ENCODE measurements at regions not wholly inside any gene's neighbourhood (a gene's known extent, or its start where the extent isn't known, plus 50 kb on each side); places are given as distances from the start of the nearest gene placed in this dataset.

DNA sequence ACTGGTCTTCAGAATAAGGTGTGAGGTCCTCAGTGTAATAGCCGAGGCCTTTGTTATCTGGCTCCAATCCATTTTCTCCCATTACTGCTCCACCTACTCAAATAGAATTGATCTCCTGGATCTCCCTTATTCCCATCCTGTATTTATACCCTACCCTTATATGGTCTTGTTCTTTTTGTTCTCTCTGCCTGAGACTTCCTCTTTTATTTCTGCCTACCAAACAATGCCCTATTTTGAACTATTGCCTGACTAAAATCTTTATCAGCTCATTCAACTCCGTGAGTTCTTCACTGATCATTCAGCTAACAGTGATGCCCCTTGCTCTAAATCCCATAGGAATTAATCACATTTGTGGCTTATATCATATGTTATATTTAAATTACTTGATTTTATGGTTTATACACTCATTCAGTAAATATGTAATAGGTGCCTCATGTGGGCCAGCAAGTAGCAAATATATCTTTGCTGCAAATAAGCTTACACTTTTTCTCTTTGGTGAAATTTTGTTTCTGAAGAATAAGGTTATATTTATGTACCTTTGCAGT, 417.5 kb upstream of the MEF2C start:
- no peaks in the 10 kb centered on the region for H3K36me3 ChIP-seq (ENCODE audit: insufficient read depth, low read length)
- no peak overlapping the region for H3K9ac ChIP-seq (ENCODE audit: low read length)
- H3K4me1 ChIP-seq (ENCODE audit: insufficient read depth, low read length): no peaks in the 10 kb centered on the region
- H3K4me3 ChIP-seq (ENCODE audit: low read depth in 1 of 2, low read length in 2 of 2): no peak overlapping the region
- H3K27ac ChIP-seq (ENCODE audit: low read depth, low read length): no peak overlapping the region
- H3K27me3 ChIP-seq (ENCODE audit: control insufficient read depth in 1 of 2, insufficient read depth in 2 of 2, low read length in 2 of 2): no peaks in the 10 kb centered on the region
- H3K9me3 ChIP-seq (ENCODE audit: low read length): no peaks in the 10 kb centered on the region

DNA sequence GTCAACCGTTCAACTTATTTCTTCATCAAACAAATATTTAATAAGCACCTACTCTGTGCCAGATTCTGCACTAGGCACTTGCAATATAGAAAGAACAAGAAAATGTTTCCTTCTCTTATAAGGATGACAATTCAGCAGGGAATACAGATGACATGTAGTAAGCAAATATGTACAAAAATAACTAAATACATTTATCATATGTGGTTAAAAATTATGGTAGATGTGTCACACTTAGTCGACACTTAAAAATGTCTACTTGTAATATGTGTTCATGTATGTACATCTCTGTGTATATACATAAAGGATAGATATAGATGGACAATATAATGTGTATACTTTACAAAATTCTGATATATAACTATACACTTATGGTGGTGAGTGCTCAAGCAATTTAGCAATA, 417.0 kb upstream of the MEF2C start:
- no peaks in the 10 kb centered on the region for H3K27me3 ChIP-seq (ENCODE audit: control insufficient read depth in 1 of 2, insufficient read depth in 2 of 2, low read length in 2 of 2)
- H3K9me3 ChIP-seq (ENCODE audit: low read length): no peaks in the 10 kb centered on the region
- H3K27ac ChIP-seq (ENCODE audit: low read depth, low read length): no peak overlapping the region
- no peaks in the 10 kb centered on the region for H3K36me3 ChIP-seq (ENCODE audit: insufficient read depth, low read length)
- H3K4me3 ChIP-seq (ENCODE audit: low read depth in 1 of 2, low read length in 2 of 2): no peak overlapping the region
- no peaks in the 10 kb centered on the region for H3K4me1 ChIP-seq (ENCODE audit: insufficient read depth, low read length)
- no peak overlapping the region for H3K9ac ChIP-seq (ENCODE audit: low read length)

DNA sequence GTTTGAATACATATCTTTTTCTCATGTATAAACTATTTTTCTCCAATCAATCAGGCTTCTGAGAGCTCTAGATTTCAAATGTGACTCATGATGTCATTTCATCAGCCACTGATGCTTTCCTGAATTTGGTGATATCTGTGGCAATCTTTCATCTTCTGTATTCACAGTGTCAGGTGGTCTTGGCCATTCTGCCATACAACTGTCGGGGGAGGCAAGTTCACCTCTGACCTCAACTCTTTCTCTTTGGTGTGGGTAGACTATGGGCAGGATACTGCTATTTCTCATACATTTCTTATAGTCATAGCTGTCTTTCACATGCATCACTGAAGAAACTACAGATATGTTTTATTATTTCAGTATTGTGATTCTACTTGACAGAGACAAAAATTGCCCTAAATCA, 414.1 kb upstream of the MEF2C start:
- Histone ChIP-seq H3K27ac (ENCODE audit: low read depth, low read length) (no peak overlapping the region), H3K27me3 (ENCODE audit: control insufficient read depth in 1 of 2, insufficient read depth in 2 of 2, low read length in 2 of 2) (no peaks in the 10 kb centered on the region), H3K4me3 (ENCODE audit: low read depth in 1 of 2, low read length in 2 of 2) (no peak overlapping the region), H3K4me1 (ENCODE audit: insufficient read depth, low read length) (no peaks in the 10 kb centered on the region), H3K9me3 (ENCODE audit: low read length) (no peaks in the 10 kb centered on the region), H3K9ac (ENCODE audit: low read length) (no peak overlapping the region), H3K36me3 (ENCODE audit: insufficient read depth, low read length) (no peaks in the 10 kb centered on the region)

DNA sequence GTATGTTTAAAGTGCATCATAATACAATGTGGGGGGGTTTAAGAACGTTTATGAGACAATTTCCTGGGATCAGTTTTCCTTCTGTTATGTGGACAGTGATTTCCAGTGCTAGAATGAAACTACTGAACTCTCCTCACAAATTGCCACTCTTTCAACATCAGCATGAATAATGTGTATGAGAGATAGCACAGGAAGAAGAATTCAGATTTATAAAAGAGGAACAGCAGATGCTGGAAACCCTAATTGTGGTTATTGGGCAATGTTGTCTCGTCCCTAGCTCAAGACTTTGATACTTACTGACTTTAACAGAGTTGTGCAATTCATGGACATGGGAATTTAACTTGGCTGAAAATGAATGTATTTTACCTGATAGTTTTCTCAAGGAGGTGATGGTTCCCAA, 410.8 kb upstream of the MEF2C start:
- no peak overlapping the region for H3K27ac ChIP-seq (ENCODE audit: low read depth, low read length)
- H3K4me3 ChIP-seq (ENCODE audit: low read depth in 1 of 2, low read length in 2 of 2): no peak overlapping the region

DNA sequence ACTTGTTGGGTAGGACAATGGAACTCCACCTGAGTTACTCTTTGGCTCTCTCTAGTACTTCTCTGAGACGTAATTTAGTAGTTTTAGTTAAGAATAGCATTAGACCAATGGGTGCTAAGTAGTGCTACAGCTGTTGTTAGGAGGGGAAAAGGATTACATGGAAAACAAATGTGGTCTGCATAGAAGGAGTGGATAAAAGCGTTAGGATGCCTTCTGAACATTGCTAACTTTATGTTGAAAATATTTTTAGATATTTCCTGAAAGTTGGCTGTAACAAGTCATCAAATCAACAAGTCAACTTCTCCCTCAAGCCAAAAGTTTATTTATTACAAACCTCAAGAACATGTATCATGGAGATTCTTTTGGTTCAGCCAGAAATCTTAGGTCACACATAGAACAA, 409.5 kb upstream of the MEF2C start:
- no peak overlapping the region for H3K27ac ChIP-seq (ENCODE audit: low read depth, low read length)

More for the DNA sequence above, 410.8 kb upstream of the MEF2C start:
- Histone ChIP-seq H3K4me1 (ENCODE audit: insufficient read depth, low read length) (peaks cover 16% of the 10 kb centered on the region), H3K27me3 (ENCODE audit: control insufficient read depth in 1 of 2, insufficient read depth in 2 of 2, low read length in 2 of 2) (no peaks in the 10 kb centered on the region), H3K9me3 (ENCODE audit: low read length) (no peaks in the 10 kb centered on the region), H3K36me3 (ENCODE audit: insufficient read depth, low read length) (no peaks in the 10 kb centered on the region), H3K9ac (ENCODE audit: low read length) (no peak overlapping the region)

DNA sequence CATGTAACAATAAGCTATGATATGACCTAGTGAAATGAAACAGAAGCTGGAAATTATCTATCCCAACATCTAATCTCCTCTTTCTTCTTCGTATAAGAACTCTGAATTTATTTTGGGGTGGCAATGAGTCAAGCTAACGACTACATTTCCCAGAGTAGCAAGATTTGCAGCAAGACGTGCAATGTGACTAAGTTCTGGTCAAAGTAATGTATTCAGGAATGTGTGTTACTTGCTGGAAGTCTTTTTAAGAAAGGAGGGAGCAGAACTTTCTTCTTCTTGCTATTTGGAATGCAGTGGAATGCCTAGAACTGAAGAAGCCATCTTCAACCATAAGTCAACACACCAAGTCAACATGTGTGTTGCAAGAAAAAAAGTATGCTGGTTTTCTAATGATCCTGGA, 406.6 kb upstream of the MEF2C start:
- H3K4me1 ChIP-seq (ENCODE audit: insufficient read depth, low read length): peaks cover 16% of the 10 kb centered on the region
- H3K36me3 ChIP-seq (ENCODE audit: insufficient read depth, low read length): no peaks in the 10 kb centered on the region
- no peaks in the 10 kb centered on the region for H3K9me3 ChIP-seq (ENCODE audit: low read length)
- no peak overlapping the region for H3K4me3 ChIP-seq (ENCODE audit: low read depth in 1 of 2, low read length in 2 of 2)
- no peak overlapping the region for H3K27ac ChIP-seq (ENCODE audit: low read depth, low read length)
- H3K9ac ChIP-seq (ENCODE audit: low read length): no peak overlapping the region
- H3K27me3 ChIP-seq (ENCODE audit: control insufficient read depth in 1 of 2, insufficient read depth in 2 of 2, low read length in 2 of 2): no peaks in the 10 kb centered on the region

More for the DNA sequence above, 409.5 kb upstream of the MEF2C start:
- no peaks in the 10 kb centered on the region for H3K9me3 ChIP-seq (ENCODE audit: low read length)
- no peaks in the 10 kb centered on the region for H3K27me3 ChIP-seq (ENCODE audit: control insufficient read depth in 1 of 2, insufficient read depth in 2 of 2, low read length in 2 of 2)
- H3K9ac ChIP-seq (ENCODE audit: low read length): no peak overlapping the region
- H3K36me3 ChIP-seq (ENCODE audit: insufficient read depth, low read length): no peaks in the 10 kb centered on the region
- H3K4me3 ChIP-seq (ENCODE audit: low read depth in 1 of 2, low read length in 2 of 2): no peak overlapping the region
- H3K4me1 ChIP-seq (ENCODE audit: insufficient read depth, low read length): peaks cover 16% of the 10 kb centered on the region

DNA sequence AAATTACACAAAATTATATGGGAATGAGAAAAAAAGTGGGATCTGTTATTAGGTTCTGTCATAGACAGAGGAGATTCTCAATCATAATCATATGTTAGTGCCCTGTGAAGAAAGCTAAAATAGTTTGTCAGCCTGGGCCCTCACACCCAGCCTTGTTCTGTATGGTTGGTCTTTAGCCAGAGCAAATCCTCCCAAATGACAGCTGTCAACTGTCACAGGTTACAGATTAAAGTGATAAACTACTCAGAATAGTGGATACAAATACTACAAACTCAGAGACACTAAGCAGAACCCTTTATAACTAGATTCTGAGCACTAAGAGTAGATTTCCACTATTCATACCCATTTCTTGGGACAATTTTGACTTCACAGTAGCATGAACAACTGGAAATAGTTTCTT, 405.0 kb upstream of the MEF2C start:
- Histone ChIP-seq H3K27me3 (ENCODE audit: control insufficient read depth in 1 of 2, insufficient read depth in 2 of 2, low read length in 2 of 2) (no peaks in the 10 kb centered on the region), H3K36me3 (ENCODE audit: insufficient read depth, low read length) (no peaks in the 10 kb centered on the region), H3K27ac (ENCODE audit: low read depth, low read length) (no peak overlapping the region), H3K4me1 (ENCODE audit: insufficient read depth, low read length) (peaks cover 16% of the 10 kb centered on the region), H3K9ac (ENCODE audit: low read length) (no peak overlapping the region), H3K4me3 (ENCODE audit: low read depth in 1 of 2, low read length in 2 of 2) (no peak overlapping the region), H3K9me3 (ENCODE audit: low read length) (no peaks in the 10 kb centered on the region)

DNA sequence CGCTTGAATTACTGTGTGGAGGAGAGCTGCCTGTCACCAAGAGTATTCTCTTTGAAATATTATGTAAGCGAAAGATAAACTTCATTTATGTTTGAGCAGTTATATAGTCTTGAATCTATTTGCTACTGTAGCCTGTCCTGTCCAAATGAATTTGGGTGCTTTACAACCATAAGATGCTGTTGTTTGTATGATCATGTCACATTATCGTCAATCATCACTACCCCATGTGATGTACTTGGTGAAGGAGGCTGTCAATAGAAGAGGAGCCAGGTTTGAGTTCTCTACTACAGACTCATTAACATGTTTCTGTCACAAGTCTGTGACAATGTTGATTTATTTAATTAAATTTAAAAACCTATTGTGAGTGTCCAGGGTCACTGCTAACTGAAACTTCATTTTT, 403.3 kb upstream of the MEF2C start:
- H3K4me1 ChIP-seq (ENCODE audit: insufficient read depth, low read length): peaks cover 16% of the 10 kb centered on the region
- no peaks in the 10 kb centered on the region for H3K27me3 ChIP-seq (ENCODE audit: control insufficient read depth in 1 of 2, insufficient read depth in 2 of 2, low read length in 2 of 2)
- no peak overlapping the region for H3K9ac ChIP-seq (ENCODE audit: low read length)
- H3K9me3 ChIP-seq (ENCODE audit: low read length): no peaks in the 10 kb centered on the region
- H3K36me3 ChIP-seq (ENCODE audit: insufficient read depth, low read length): no peaks in the 10 kb centered on the region
- H3K27ac ChIP-seq (ENCODE audit: low read depth, low read length): no peak overlapping the region
- no peak overlapping the region for H3K4me3 ChIP-seq (ENCODE audit: low read depth in 1 of 2, low read length in 2 of 2)

DNA sequence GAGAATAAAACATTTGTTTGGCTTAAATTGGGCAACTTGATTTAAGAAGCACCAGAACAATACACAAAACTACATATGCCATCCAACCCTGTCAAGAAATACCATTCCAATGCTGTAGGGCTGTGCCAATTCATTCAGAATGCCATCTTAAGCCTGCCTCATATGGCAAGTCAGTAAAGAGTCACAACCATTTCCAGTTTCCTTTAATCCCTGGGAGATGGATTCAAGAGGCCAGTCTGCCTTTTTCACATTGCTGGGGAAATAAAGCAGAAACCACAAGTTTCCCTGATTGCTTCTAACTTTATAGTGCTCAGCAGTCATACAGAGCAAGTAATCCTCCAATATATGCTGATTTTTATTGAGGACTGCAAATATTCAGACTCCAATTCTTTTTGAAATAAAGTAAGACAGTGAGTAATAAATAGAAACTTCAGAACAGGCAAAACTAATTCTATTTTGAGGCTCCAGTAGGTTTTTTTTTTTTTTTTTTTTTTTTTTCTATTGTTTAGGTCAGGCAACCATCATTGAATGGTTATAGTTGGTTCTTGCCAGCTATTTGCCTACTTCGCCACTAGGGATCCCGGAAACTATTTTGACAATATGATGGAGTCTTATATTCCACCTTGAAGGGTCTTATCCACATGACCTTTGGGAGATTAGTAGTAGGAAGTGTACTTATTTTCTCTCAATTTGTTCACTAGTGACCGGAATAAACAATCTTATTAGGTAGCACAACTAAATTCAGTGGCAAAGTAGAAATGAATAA, 400.9 kb upstream of the MEF2C start:
- Histone ChIP-seq H3K36me3 (ENCODE audit: insufficient read depth, low read length) (no peaks in the 10 kb centered on the region), H3K4me3 (ENCODE audit: low read depth in 1 of 2, low read length in 2 of 2) (no peak overlapping the region), H3K9me3 (ENCODE audit: low read length) (no peaks in the 10 kb centered on the region), H3K27me3 (ENCODE audit: control insufficient read depth in 1 of 2, insufficient read depth in 2 of 2, low read length in 2 of 2) (no peaks in the 10 kb centered on the region), H3K9ac (ENCODE audit: low read length) (no peak overlapping the region), H3K4me1 (ENCODE audit: insufficient read depth, low read length) (peaks cover under 1% of the 10 kb centered on the region), H3K27ac (ENCODE audit: low read depth, low read length) (no peak overlapping the region)

DNA sequence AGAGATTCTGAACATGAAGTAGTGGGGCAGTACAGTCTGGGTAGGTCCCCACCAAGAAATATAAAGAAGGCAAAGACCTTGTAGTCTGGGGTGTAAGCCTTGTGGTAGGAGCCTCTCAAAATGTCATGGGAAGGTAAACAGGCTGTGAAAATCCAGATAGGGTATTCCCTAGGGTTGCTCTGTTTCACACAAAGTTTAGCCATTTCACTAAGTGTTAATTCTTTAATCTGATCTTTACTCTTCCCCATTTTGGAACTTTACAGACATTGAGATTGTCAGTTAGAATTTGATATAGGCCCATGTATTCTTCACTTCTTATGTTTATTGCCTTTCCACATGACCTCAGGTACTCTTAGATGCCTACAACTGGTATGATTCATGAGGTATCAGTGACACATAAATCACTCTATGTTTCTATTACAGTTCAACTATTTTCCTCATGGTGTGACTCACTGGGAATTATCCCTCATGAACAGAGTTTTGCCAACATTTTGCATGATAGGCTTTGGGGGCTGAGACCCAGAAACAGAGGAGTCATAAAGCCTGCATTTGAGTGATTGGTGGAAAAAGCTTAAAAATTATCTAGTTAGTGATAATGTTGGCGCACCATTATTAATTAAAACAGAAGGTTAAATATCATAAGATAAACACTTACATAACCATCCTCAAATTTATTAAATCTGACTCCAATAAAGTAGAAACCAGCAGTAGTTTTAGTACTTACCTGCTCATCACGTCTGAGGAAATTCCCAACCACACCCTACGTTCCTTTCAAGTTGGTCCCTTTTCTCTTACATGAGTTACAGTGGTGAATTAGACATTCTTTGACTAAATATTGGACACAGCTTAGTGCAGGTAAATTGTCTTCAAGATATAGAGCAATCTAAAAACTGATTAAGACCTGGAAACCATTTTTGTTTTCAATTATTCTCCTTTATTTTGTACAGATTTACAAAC, 399.8 kb upstream of the MEF2C start:
- H3K9ac ChIP-seq (ENCODE audit: low read length): no peak overlapping the region
- H3K27me3 ChIP-seq (ENCODE audit: control insufficient read depth in 1 of 2, insufficient read depth in 2 of 2, low read length in 2 of 2): no peaks in the 10 kb centered on the region
- H3K27ac ChIP-seq (ENCODE audit: low read depth, low read length): no peak overlapping the region
- no peaks in the 10 kb centered on the region for H3K36me3 ChIP-seq (ENCODE audit: insufficient read depth, low read length)
- no peak overlapping the region for H3K4me3 ChIP-seq (ENCODE audit: low read depth in 1 of 2, low read length in 2 of 2)
- no peaks in the 10 kb centered on the region for H3K9me3 ChIP-seq (ENCODE audit: low read length)
- H3K4me1 ChIP-seq (ENCODE audit: insufficient read depth, low read length): no peaks in the 10 kb centered on the region

DNA sequence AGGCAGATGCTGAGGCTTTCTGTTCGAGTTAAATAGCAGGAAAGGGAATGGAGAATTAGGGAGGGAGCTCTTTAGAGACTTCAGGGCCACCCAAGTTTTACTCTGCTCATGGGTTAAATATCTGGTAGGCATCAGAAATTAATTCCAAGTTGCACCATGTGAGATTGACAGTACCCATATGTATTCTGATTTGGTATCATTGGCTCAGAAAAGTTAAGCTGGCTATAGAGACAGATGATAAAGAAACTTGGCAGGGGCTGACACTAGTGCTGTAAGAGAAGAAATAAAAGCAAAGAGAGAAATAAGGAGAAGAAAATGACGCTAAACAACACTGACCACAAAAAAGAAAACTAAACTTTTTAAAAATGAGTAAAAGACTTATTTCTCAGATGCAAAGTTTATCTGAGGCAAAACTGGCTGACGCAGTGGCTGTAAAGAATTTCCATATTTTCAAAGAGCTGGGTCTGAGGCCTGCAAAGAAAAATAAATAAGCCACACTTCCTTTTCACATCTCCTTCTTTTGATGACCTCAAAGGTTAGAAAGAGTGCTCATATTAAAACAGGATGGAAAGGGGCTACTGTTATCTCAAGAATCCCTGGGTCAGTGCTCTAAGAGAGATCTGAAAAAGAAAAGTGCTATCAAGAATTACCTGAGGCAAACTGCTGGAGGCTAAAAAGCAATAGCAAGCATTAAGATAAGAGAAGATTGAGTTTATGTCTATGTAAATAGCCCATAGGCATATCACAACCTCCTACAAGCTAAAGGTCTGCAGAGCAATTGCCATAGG, 399.0 kb upstream of the MEF2C start:
- H3K4me3 ChIP-seq (ENCODE audit: low read depth in 1 of 2, low read length in 2 of 2): no peak overlapping the region
- H3K36me3 ChIP-seq (ENCODE audit: insufficient read depth, low read length): no peaks in the 10 kb centered on the region
- no peaks in the 10 kb centered on the region for H3K9me3 ChIP-seq (ENCODE audit: low read length)
- no peaks in the 10 kb centered on the region for H3K27me3 ChIP-seq (ENCODE audit: control insufficient read depth in 1 of 2, insufficient read depth in 2 of 2, low read length in 2 of 2)
- H3K4me1 ChIP-seq (ENCODE audit: insufficient read depth, low read length): no peaks in the 10 kb centered on the region
- H3K27ac ChIP-seq (ENCODE audit: low read depth, low read length): no peak overlapping the region
- no peak overlapping the region for H3K9ac ChIP-seq (ENCODE audit: low read length)

Measured in muscle layer of colon (tissue), 2 donors.